NCI-H2196 treated with DMSO at 0.1 percent for 48 hours (cell line): ENCODE measurements at regions not wholly inside any gene's neighbourhood (a gene's known extent, or its start where the extent isn't known, plus 50 kb on each side); places are given as distances from the start of the nearest gene placed in this dataset.
"Not testable (repeated sequence)": the region's sequence is repeated elsewhere in the genome, so short reads cannot be mapped to it uniquely, and the experiment has no call there.

Source experiments
- DNase-seq: peaks from one replicate; lab custom pipeline; 2025; ENCODE audit not compliant: unreplicated experiment; lab: John Stamatoyannopoulos, UW

DNA sequence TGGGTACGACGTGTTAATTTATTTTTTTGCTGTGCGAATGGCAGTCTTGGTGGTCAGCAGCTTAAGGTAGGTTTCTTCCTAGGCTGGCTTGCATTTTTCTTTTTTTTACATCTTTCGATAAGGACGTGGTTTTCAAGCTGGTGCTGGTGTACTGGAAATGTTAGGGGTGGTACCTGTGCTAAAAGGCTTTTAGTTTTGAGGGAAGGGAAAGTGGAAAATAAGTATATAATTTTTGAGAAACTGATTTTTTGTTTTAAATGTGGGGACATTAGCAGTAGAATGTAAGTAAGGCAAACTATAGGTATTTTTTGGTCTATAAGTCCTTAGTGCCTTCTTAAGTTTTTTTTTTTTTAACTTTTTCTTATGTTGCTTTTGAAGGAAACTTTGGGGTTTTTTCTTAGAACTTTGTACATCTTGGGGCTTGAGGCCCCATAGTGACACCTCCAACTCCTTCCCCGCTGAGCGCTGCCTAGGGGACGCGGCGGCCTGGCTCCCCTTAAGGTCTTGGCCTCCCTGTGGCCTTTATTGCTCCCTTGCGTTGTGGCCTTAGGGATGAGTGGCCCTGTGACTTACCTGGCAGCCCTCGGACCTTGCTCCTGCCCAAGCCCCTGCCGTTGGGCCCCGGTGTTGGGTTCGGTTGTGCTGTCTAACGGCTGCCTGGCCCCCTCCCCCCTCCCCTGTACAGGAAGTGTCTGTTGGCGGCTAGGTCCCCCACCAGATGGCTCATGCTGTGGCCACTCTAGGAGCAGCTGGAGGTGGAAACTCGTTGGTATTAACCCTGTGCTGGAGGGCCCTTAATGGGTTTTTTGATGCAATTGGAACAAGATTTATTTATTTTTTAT is 88.0 kb upstream of the RPRML start:
- DNase-seq = peak; percentile 70

DNA sequence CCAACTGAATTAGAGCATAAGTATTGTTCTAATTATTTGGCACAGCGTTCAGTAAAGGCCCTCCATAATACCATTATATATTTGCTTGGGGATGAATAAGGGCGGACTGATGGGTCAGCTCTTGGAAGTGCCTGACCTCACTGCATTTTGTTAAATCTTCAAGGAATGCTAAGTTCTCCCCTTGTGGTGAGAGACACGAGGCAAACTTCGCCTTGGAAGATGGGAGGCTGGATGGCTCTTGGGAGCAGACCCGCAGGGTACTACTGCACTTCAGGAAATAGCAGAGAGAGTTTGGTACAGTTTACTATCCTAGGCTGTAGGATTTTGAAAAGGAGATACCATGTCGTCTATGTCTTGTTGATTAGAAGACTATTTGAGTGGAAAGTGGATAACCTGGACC is 87.0 kb upstream of the RPRML start:
- DNase-seq = no peak

DNA sequence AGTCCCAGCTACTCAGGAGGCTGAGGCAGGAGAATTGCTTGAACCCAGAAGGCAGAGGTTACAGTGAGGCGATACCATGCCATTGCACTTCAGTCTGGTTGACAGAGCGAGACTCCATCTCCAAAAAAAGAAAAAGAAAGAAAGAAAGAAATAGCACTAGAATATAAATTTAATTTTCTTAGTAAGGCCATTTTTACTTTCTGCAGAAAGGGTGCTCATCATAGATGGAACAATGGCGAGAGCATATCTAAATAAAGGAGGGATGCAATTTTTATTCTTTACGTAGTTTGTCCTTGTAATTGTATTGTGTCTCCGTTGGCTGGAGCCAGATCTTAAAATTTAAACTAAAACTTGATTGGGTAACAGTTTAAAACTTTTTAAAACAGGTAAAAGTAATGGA is 85.6 kb upstream of the RPRML start:
- no peak for DNase-seq

DNA sequence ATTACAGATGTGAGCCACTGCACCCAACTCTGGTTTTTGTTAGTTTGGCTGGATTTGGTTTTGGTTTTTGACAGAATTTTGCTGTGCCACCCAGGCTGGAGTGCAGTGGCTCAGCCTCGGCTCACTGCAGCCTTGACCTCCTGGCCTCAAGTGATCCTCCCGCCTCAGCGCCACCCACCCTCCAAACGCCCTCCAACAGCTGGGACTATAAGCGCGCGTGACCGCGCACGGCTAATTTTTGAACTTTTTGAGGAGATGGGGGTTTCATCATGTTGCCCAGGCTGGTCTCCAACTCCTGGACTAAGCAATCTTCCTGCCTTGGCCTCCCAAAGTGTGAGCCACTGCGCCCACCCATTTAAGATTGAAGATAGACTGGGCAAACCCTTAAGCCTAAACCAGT is 84.4 kb upstream of the RPRML start:
- no peak for DNase-seq

DNA sequence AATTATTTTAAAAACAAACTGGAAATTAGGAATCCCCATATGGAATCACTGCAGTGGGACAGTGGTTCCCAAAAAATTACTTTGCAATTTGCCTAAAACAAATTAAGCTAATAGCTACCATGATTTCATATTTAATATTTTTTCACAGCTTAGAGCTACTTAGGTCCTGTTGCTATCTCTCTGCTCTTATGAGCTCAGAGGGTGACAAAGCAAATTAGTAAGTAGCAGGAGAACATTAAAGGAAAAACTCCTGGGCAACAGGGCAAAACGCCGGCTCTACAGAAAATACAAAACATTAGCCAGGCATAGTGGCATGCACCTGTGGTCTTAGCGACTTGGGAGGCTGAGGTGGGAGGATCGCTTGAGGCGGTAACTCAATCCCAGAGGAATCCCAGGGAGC is 83.8 kb upstream of the RPRML start:
- not testable (repeated sequence) for DNase-seq

DNA sequence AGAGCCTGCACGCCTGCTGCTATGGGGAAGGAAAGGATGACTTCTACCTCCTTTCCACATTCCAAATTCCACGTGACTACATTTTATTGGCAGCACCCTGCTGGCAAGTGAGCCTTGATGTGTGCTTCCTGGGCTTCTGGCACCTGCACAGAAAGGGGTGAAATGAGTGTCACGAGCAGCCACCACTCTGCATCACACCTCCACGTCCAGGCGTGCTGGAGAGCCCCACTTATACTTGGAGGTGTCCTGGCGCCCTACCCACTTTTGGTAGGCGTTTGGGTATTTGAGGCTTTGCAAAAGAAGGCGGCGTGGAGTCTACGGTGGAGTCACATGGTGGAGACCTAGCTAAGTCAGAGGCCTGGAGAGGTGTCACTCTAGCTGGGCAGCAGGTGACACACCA is 81.0 kb upstream of the RPRML start:
- DNase-seq = not testable (repeated sequence)

DNA sequence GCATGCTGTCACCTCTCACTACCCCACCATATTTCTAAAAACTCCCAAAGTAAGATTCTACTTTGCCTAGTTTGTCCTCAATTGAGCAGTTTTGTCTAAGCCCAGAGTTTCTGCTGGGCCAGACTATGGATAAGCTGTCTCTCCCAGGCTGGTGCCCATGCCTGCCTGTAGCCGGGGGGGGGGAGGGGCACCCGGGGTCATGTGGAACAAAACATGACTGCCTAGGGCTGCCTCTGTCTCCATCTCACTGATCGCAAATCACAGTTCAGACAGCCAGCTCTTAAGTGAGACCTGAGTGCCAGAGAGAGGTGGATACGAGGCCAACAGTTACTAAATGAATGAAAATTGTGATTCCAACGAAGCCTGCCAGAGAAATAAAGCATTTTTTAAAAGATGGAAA is 78.8 kb upstream of the RPRML start:
- DNase-seq = no peak

DNA sequence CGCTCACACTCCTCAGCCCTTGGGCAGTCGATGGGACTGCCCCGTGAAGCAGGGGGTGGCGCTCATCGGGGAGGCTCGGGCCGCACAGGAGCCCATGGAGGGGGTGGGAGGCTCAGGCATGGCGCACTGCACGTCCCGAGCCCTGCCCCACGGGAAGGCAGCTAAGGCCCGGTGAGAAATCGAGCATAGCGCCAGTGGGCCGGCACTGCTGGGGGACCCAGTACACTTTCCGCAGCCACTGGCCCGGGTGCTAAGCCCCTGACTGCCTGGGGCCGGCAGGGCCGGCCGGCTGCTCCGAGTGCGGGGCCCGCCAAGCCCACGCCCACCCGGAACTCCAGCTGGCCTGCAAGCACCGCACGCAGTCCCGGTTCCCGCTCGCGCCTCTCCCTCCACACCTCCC is 78.2 kb upstream of the RPRML start:
- DNase-seq = not testable (repeated sequence)

DNA sequence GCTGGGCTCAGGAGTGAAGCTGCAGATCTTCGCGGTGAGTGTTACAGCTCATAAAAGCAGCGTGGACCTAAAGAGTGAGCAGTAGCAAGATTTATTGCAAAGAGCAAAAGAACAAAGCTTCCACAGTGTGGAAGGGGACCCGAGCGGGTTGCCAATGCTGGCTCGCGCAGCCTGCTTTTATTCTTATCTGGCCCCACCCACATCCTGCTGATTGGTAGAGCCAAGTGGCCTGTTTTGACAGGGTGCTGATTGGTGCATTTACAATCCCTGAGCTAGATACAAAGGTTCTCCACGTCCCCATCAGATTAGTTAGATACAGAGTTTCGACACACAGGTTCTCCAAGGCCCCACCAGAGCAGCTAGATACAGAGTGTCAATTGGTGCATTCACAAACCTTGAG is 77.6 kb upstream of the RPRML start:
- not testable (repeated sequence) for DNase-seq
